SU-DHL-6 (cell line): ENCODE measurements at regions not wholly inside any gene's neighbourhood (a gene's known extent, or its start where the extent isn't known, plus 50 kb on each side); places are given as distances from the start of the nearest gene placed in this dataset.

ENCODE experiments used
- H2AFZ ChIP-seq: fragments of 200-600 bp; sonication (generic); 2 replicates; pipeline ENCODE4 v1.6.1; 2014; ENCODE audit warnings: low read depth, mild to moderate bottlenecking, moderate library complexity, mixed read lengths, antibody characterized with exemption, low read length; ENCODE audit not compliant: severe bottlenecking
- H3F3A ChIP-seq: fragments of 200-600 bp; shearing (Covaris generic); 2 replicates; pipeline ENCODE4 v1.6.0; 2016; ENCODE audit warnings: antibody characterized with exemption, mild to moderate bottlenecking; ENCODE audit not compliant: insufficient read depth
- H3K27ac ChIP-seq: fragments of 200-600 bp; sonication (generic); 2 replicates; pipeline ENCODE4 v1.5.1; 2016; ENCODE audit warnings: low read depth, mild to moderate bottlenecking, low read length, moderate library complexity, mixed read lengths
- H3K27me3 ChIP-seq: fragments of 200-600 bp; sonication (generic), shearing (Covaris generic); 2 replicates; pipeline ENCODE4 v1.6.0; 2014; ENCODE audit warnings: mild to moderate bottlenecking, low read length
- H3K36me3 ChIP-seq: fragments of 200-600 bp; sonication (generic); 2 replicates; pipeline ENCODE4 v1.6.1; 2014; ENCODE audit warnings: mild to moderate bottlenecking, low read length, mixed read lengths
- H3K4me2 ChIP-seq: fragments of 300-600, 200-600 bp; shearing (Covaris generic), sonication (generic); 2 replicates; pipeline ENCODE4 v1.6.0; 2014; ENCODE audit warnings: low read length, low read depth, mild to moderate bottlenecking; ENCODE audit not compliant: poor library complexity, severe bottlenecking
- H3K4me3 ChIP-seq: fragments of 200-600 bp; sonication (generic); 2 replicates; pipeline ENCODE4 v1.5.1; 2014; ENCODE audit warnings: antibody characterized with exemption, low read length, mild to moderate bottlenecking, mixed read lengths; ENCODE audit not compliant: insufficient read depth, poor library complexity, severe bottlenecking
- H3K79me2 ChIP-seq: fragments of 200-600 bp; sonication (generic); 2 replicates; pipeline ENCODE4 v1.6.1; 2014; ENCODE audit warnings: mild to moderate bottlenecking, low read length, moderate library complexity; ENCODE audit not compliant: insufficient read depth
- H3K9ac ChIP-seq: fragments of 200-600 bp; sonication (generic); 2 replicates; pipeline ENCODE4 v1.7.0; 2014; ENCODE audit warnings: mild to moderate bottlenecking, low read length
- H3K9me2 ChIP-seq: fragments of 200-600 bp; sonication (generic); replicated peaks from 2 replicates; pipeline ENCODE4 v1.6.1; 2014; ENCODE audit warnings: low read length; ENCODE audit not compliant: insufficient read depth
- H3K9me3 ChIP-seq: fragments of 200-600 bp; sonication (generic); 2 replicates; pipeline ENCODE4 v1.6.1; 2014; ENCODE audit warnings: low read length, mixed read lengths; ENCODE audit not compliant: insufficient read depth
- H4K20me1 ChIP-seq: fragments of 200-600 bp; sonication (generic); 2 replicates; pipeline ENCODE4 v1.6.1; 2014; ENCODE audit warnings: low read depth, mild to moderate bottlenecking, antibody characterized with exemption, low read length, moderate library complexity, mixed read lengths
- EZH2phosphoT487 ChIP-seq: fragments of 200-600 bp; sonication (generic), shearing (Covaris generic); conservative IDR thresholded peaks from 2 replicates; pipeline ENCODE4 v1.6.1; 2018; ENCODE audit warnings: mild to moderate bottlenecking, antibody characterized with exemption, low read length, moderate library complexity, mixed read lengths
- TF ChIP-seq, protein P1 (sequence below): fragments of 200-600 bp; sonication (generic); IDR thresholded peaks from one replicate; pipeline ENCODE4 v1.5.1; 2017; ENCODE audit warnings: antibody characterized with exemption, mild to moderate bottlenecking, low read length, moderate library complexity; ENCODE audit not compliant: insufficient read depth, poor library complexity, severe bottlenecking

DNA sequence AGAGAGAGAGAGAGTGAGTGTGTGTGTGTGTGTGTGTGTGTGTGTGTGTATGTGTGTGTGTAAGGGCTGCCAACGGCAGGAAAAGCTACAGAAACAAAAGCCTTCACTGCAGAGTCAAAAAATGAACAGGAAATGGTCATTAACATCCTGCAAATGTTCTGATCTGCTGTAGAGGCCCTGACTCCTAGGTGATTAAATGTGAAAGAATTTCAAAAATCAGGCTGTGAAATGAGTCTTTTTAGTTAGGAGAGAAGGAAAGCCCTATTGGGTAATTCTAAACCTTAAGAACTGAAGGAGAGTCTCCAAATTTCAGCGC, 166.5 kb upstream of the MYLIP start:
- H3K27ac ChIP-seq = no peak overlapping the region
- no peaks in the 10 kb centered on the region for H3F3A ChIP-seq
- H2AFZ ChIP-seq = no peak overlapping the region
- no peak overlapping the region for H3K4me3 ChIP-seq
- H3K36me3 ChIP-seq = no peaks in the 10 kb centered on the region
- no peaks in the 10 kb centered on the region for H3K9me3 ChIP-seq
- no peak overlapping the region for H3K9ac ChIP-seq
- TF ChIP-seq, protein P1, sequence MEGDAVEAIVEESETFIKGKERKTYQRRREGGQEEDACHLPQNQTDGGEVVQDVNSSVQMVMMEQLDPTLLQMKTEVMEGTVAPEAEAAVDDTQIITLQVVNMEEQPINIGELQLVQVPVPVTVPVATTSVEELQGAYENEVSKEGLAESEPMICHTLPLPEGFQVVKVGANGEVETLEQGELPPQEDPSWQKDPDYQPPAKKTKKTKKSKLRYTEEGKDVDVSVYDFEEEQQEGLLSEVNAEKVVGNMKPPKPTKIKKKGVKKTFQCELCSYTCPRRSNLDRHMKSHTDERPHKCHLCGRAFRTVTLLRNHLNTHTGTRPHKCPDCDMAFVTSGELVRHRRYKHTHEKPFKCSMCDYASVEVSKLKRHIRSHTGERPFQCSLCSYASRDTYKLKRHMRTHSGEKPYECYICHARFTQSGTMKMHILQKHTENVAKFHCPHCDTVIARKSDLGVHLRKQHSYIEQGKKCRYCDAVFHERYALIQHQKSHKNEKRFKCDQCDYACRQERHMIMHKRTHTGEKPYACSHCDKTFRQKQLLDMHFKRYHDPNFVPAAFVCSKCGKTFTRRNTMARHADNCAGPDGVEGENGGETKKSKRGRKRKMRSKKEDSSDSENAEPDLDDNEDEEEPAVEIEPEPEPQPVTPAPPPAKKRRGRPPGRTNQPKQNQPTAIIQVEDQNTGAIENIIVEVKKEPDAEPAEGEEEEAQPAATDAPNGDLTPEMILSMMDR = no peak
- no peak for TF ChIP-seq EZH2phosphoT487
- H3K79me2 ChIP-seq = no peaks in the 10 kb centered on the region
- H3K27me3 ChIP-seq = no peaks in the 10 kb centered on the region
- H3K9me2 ChIP-seq = no peaks in the 10 kb centered on the region
- H3K4me2 ChIP-seq = no peak overlapping the region
- no peaks in the 10 kb centered on the region for H4K20me1 ChIP-seq

DNA sequence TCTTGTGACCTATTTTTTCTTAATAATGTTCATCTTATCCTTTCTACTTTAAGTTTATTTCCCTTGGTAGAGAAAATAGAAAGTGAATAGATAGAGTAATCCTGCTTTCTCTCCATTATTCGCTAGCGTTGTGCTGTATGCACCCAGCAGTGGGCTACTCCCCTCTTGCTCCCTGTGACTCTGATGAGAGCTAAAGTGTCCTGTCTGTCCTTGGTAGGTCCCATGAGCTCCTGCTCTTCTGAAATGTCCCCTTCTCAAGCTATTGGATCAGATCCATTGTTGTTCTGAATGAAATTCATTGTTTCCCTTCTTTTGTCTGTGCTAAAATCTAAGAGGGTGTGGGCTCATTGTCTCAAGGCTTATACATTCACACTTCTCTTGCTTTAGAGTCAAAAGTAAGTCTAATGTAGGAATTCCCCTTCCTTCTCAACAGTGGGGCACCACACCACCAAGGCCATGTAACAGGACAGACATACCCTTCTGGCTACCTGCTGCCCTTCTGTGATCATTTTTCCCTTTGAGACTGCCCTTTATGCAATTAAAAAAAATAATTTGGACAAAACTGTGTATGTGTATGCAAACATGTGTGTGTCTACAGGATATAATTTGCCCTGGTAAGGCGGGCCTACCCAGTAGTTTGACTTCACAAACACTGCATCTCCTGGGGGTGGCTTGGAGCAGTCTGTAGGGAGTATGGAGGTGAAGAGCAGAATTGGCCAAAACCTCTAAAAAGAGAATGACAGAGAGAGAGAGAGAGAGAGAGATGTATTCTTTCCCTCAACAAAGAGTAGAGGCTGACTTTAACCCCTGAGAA, 167.0 kb upstream of the MYLIP start:
- Histone ChIP-seq H3K9me3 (no peaks in the 10 kb centered on the region), H3K9ac (no peak overlapping the region), H3K4me3 (no peak overlapping the region), H3F3A (no peaks in the 10 kb centered on the region), H3K27me3 (no peaks in the 10 kb centered on the region), H3K9me2 (no peaks in the 10 kb centered on the region), H3K79me2 (no peaks in the 10 kb centered on the region), H3K4me2 (no peak overlapping the region), H4K20me1 (no peaks in the 10 kb centered on the region), H2AFZ (no peak overlapping the region), H3K36me3 (no peaks in the 10 kb centered on the region), H3K27ac (no peak overlapping the region)
- TF ChIP-seq EZH2phosphoT487 = no peak
- TF ChIP-seq, protein P1 = no peak

GRCh38 chr6:15960740-15961634, 167.9 kb upstream of the MYLIP start:
- no peaks in the 10 kb centered on the region for H3K27me3 ChIP-seq
- no peak overlapping the region for H3K27ac ChIP-seq
- no peak for TF ChIP-seq EZH2phosphoT487
- TF ChIP-seq, protein P1 = no peak
- no peak overlapping the region for H3K4me2 ChIP-seq
- H3K4me3 ChIP-seq = no peak overlapping the region
- no peaks in the 10 kb centered on the region for H3K36me3 ChIP-seq
- no peaks in the 10 kb centered on the region for H3K79me2 ChIP-seq
- no peak overlapping the region for H3K9ac ChIP-seq
- H2AFZ ChIP-seq = peak overlapping the region; percentile 3
- no peaks in the 10 kb centered on the region for H4K20me1 ChIP-seq
- H3F3A ChIP-seq = no peaks in the 10 kb centered on the region
- no peaks in the 10 kb centered on the region for H3K9me3 ChIP-seq
- H3K9me2 ChIP-seq = no peaks in the 10 kb centered on the region
